ENCODE measurements at regions not wholly inside any gene's neighbourhood (a gene's known extent, or its start where the extent isn't known, plus 50 kb on each side); places are given as distances from the start of the nearest gene placed in this dataset.

- peaks cover 3% of the 10 kb centered on the region for H3K27me3 Mint-ChIP-seq
- no peak for TF ChIP-seq CTCF (IDR thresholded peaks at IDR 0.05; ENCODE audit: unreplicated experiment)
- H3K36me3 Mint-ChIP-seq (ENCODE audit: insufficient read depth) = no peaks in the 10 kb centered on the region
- no peak for DNase-seq (ENCODE audit: low spot score, unreplicated experiment)
- H3K4me3 Mint-ChIP-seq (ENCODE audit: low read depth) = no peak overlapping the region
- H3K27ac Mint-ChIP-seq = no peak overlapping the region
- peaks cover 3% of the 10 kb centered on the region for H3K9me3 Mint-ChIP-seq (ENCODE audit: low read depth)
- no peaks in the 10 kb centered on the region for H3K4me1 Mint-ChIP-seq (ENCODE audit: low read depth)
Observed at GRCh38 chr2:220310451-220310861, 683.0 kb downstream of the SLC4A3 start.

- no peak overlapping the region for H3K27ac Mint-ChIP-seq
- H3K27me3 Mint-ChIP-seq = no peaks in the 10 kb centered on the region
- no peaks in the 10 kb centered on the region for H3K36me3 Mint-ChIP-seq (ENCODE audit: insufficient read depth)
- H3K4me3 Mint-ChIP-seq (ENCODE audit: low read depth) = no peak overlapping the region
- TF ChIP-seq CTCF (IDR thresholded peaks at IDR 0.05; ENCODE audit: unreplicated experiment) = no peak
- no peak for DNase-seq (ENCODE audit: low spot score, unreplicated experiment)
- peaks cover 6% of the 10 kb centered on the region for H3K9me3 Mint-ChIP-seq (ENCODE audit: low read depth)
- no peaks in the 10 kb centered on the region for H3K4me1 Mint-ChIP-seq (ENCODE audit: low read depth)
Observed at GRCh38 chr2:220315098-220315823, 687.8 kb downstream of the SLC4A3 start.

- no peaks in the 10 kb centered on the region for H3K36me3 Mint-ChIP-seq (ENCODE audit: insufficient read depth)
- H3K27me3 Mint-ChIP-seq = no peaks in the 10 kb centered on the region
- H3K4me3 Mint-ChIP-seq (ENCODE audit: low read depth) = no peak overlapping the region
- no peak for TF ChIP-seq CTCF (IDR thresholded peaks at IDR 0.05; ENCODE audit: unreplicated experiment)
- H3K27ac Mint-ChIP-seq = no peak overlapping the region
- no peak for DNase-seq (ENCODE audit: low spot score, unreplicated experiment)
- peaks cover 6% of the 10 kb centered on the region for H3K9me3 Mint-ChIP-seq (ENCODE audit: low read depth)
- H3K4me1 Mint-ChIP-seq (ENCODE audit: low read depth) = no peaks in the 10 kb centered on the region
Observed at GRCh38 chr2:220318037-220318436, 690.6 kb downstream of the SLC4A3 start.

- Mint-ChIP-seq H3K27me3 (no peaks in the 10 kb centered on the region), H3K4me1 (ENCODE audit: low read depth) (no peaks in the 10 kb centered on the region), H3K36me3 (ENCODE audit: insufficient read depth) (no peaks in the 10 kb centered on the region), H3K27ac (no peak overlapping the region), H3K9me3 (ENCODE audit: low read depth) (peaks cover 6% of the 10 kb centered on the region), H3K4me3 (ENCODE audit: low read depth) (no peak overlapping the region)
- DNase-seq (ENCODE audit: low spot score, unreplicated experiment) = no peak
- TF ChIP-seq CTCF (IDR thresholded peaks at IDR 0.05; ENCODE audit: unreplicated experiment) = no peak
Observed at GRCh38 chr2:220318508-220318907, 691.1 kb downstream of the SLC4A3 start.

- Mint-ChIP-seq H3K9me3 (ENCODE audit: low read depth) (peaks cover 4% of the 10 kb centered on the region), H3K27ac (no peak overlapping the region), H3K4me3 (ENCODE audit: low read depth) (no peak overlapping the region), H3K36me3 (ENCODE audit: insufficient read depth) (no peaks in the 10 kb centered on the region), H3K4me1 (ENCODE audit: low read depth) (no peaks in the 10 kb centered on the region), H3K27me3 (peaks cover 3% of the 10 kb centered on the region)
- TF ChIP-seq CTCF (IDR thresholded peaks at IDR 0.05; ENCODE audit: unreplicated experiment) = no peak
- DNase-seq (ENCODE audit: low spot score, unreplicated experiment) = no peak
Observed at GRCh38 chr2:220320326-220320725, 692.9 kb downstream of the SLC4A3 start.
